ENCODE measurements at regions not wholly inside any gene's neighbourhood (a gene's known extent, or its start where the extent isn't known, plus 50 kb on each side); places are given as distances from the start of the nearest gene placed in this dataset.

DNA sequence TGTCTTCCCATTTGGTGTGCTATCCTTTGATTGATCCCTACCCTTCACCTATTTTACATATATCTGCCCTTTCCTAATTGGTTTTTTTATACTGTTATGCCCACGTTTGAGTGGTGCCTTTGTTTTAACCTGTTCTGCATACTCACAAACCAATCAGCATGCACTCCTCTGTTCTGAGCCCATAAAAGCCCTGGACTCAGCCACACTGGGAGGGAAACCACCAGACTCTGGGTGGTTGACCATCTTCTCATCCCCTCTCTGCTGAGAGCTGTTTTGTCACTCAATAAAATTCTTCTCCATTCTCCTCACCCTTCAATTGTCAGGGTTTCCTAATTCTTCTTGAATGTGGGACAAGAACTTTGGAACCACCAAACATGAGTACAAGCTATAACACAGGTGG, 989.8 kb downstream of the ADGRL2 start:
- TF ChIP-seq, protein P1, sequence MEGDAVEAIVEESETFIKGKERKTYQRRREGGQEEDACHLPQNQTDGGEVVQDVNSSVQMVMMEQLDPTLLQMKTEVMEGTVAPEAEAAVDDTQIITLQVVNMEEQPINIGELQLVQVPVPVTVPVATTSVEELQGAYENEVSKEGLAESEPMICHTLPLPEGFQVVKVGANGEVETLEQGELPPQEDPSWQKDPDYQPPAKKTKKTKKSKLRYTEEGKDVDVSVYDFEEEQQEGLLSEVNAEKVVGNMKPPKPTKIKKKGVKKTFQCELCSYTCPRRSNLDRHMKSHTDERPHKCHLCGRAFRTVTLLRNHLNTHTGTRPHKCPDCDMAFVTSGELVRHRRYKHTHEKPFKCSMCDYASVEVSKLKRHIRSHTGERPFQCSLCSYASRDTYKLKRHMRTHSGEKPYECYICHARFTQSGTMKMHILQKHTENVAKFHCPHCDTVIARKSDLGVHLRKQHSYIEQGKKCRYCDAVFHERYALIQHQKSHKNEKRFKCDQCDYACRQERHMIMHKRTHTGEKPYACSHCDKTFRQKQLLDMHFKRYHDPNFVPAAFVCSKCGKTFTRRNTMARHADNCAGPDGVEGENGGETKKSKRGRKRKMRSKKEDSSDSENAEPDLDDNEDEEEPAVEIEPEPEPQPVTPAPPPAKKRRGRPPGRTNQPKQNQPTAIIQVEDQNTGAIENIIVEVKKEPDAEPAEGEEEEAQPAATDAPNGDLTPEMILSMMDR (conservative IDR thresholded peaks at IDR 0.05; ENCODE audit: low read depth, low read length): no peak
- TF ChIP-seq EZH2 (IDR thresholded peaks at IDR 0.05; ENCODE audit: borderline replicate concordance, low read depth, low read length, poor library complexity, severe bottlenecking): no peak

Measured in A673 (cell line).